Spleen (tissue), 11 donors: ENCODE measurements at regions not wholly inside any gene's neighbourhood (a gene's known extent, or its start where the extent isn't known, plus 50 kb on each side); places are given as distances from the start of the nearest gene placed in this dataset.

ENCODE experiments used
- DNase-seq: peaks from one replicate; pipeline ENCODE4 v3.0.0-alpha.2; 2020
- H3K27ac ChIP-seq, 8 donors: fragments of 200-600 bp; sonication (generic) in 7 of 8; 1 replicate in 4 of 8; 2 replicates in 4 of 8; pipeline versions ENCODE4 v1.5.0 to v1.8.0; 2016 to 2021; ENCODE audit warnings: inconsistent platforms in 4 of 8, mild to moderate bottlenecking in 4 of 8, moderate library complexity in 1 of 8
- H3K27me3 ChIP-seq, 7 donors: fragments of 200-600 bp; sonication (generic) in 6 of 7; replicated peaks in 1 of 7; 1 replicate in 4 of 7; 2 replicates in 3 of 7; pipeline versions ENCODE4 v1.5.0 to v1.8.0; 2016 to 2021; ENCODE audit warnings: inconsistent platforms in 3 of 7, mild to moderate bottlenecking in 1 of 7
- H3K36me3 ChIP-seq, 6 donors: fragments of 200-600 bp; sonication (generic) in 5 of 6; 1 replicate in 4 of 6; 2 replicates in 2 of 6; pipeline versions ENCODE4 v1.5.0 to v1.8.0; 2016 to 2021; ENCODE audit warnings: inconsistent platforms in 2 of 6
- H3K4me1 ChIP-seq, 6 donors: fragments of 200-600 bp; sonication (generic) in 5 of 6; 1 replicate in 3 of 6; 2 replicates in 3 of 6; pipeline versions ENCODE4 v1.5.0 to v1.8.0; 2016 to 2021; ENCODE audit warnings: inconsistent platforms in 3 of 6
- H3K4me3 ChIP-seq, 8 donors: fragments of 200-600 bp; sonication (generic) in 7 of 8; 1 replicate in 4 of 8; 2 replicates in 4 of 8; pipeline versions ENCODE4 v1.5.0 to v1.8.0; 2016 to 2021; ENCODE audit warnings: inconsistent platforms in 4 of 8, mild to moderate bottlenecking in 4 of 8, moderate library complexity in 2 of 8
- H3K9me3 ChIP-seq, 8 donors: fragments of 200-600 bp; sonication (generic) in 7 of 8; 1 replicate in 4 of 8; 2 replicates in 4 of 8; pipeline versions ENCODE4 v1.5.0 to v1.8.0; 2016 to 2021; ENCODE audit warnings: inconsistent platforms in 4 of 8
- CTCF ChIP-seq, 11 experiments: fragments of 200-600 bp in 7 of 11; fragments of 450-650 bp in 4 of 11; sonication (generic) in 4 of 11; IDR thresholded peaks in 8 of 11; conservative IDR thresholded peaks in 3 of 11; 1 replicate in 7 of 11; 2 replicates in 4 of 11; pipeline versions ENCODE4 v1.4.0 to v1.8.0; 2016 to 2021; ENCODE audit warnings: antibody characterized with exemption in 11 of 11, inconsistent platforms in 4 of 11, mild to moderate bottlenecking in 1 of 11
- POLR2A ChIP-seq, 3 donors: fragments of 450-650 bp; IDR thresholded peaks; one replicate each; pipeline ENCODE4 v1.5.1; 2017; ENCODE audit warnings: antibody characterized with exemption in 3 of 3, mild to moderate bottlenecking in 1 of 3
- POLR2AphosphoS5 ChIP-seq, 3 donors: sonication (generic); formaldehyde crosslinking; IDR thresholded peaks; one replicate each; pipeline ENCODE4 v1.5.1; 2017; ENCODE audit warnings: antibody characterized with exemption in 3 of 3
- WGBS, 5 donors: extraction: QIAGEN DNeasy Blood & Tissue Kit in 3 of 5; methylation state at CpG; one replicate each; pipeline versions ENCODE4 v1.1.5 to v1.1.7; 2013 to 2018; 5-methylcytosine and 5-hydroxymethylcytosine counted together
- intact Hi-C: fragments of 100-400 bp; cut with DNase I; formaldehyde crosslinking; loops from one replicate; pipeline ENCODE4 v1.15.0; 2023; ENCODE audit warnings: low total_unique reads
- donor health status: healthy with polysubstance abuse.
- donor health status: DM: no; HTN: no; CAD: no; lungs with moderate emphysema.
- donor health status: DM: no; HTN: no; CAD: no.
- donor health status: Bipolar disorder and iron deficiency.
- donor health status: healthy.
- donor health status: DM: no; HTN: no; CAD: no.
- donor health status: DM: yes; HTN: yes; CAD: no.

GRCh38 chr7:15855525-15856109, 169.1 kb upstream of the MEOX2 start:
- WGBS, 5 donors = 89 to 95% (median 92%) methylated on average over 6 of the region's 6 CpGs
- H3K27ac ChIP-seq = no peak overlapping the region
- no peaks in the 10 kb centered on the region for H3K27me3 ChIP-seq
- H3K4me3 ChIP-seq = no peak overlapping the region
- H3K9me3 ChIP-seq = peaks cover 0 to 9% (median 0%) of the 10 kb centered on the region in 8 donors
- H3K36me3 ChIP-seq = no peaks in the 10 kb centered on the region
- DNase-seq = no peak
- TF ChIP-seq CTCF (IDR thresholded peaks at IDR 0.05 in 8 of 11, conservative IDR thresholded peaks at IDR 0.05 in 3 of 11) (no peak), POLR2AphosphoS5 (IDR thresholded peaks at IDR 0.05) (no peak), POLR2A (IDR thresholded peaks at IDR 0.05) (no peak)
- intact Hi-C loops = no loop called here
- no peaks in the 10 kb centered on the region for H3K4me1 ChIP-seq

- no peak overlapping the region for H3K4me3 ChIP-seq
- no peaks in the 10 kb centered on the region for H3K4me1 ChIP-seq
- H3K9me3 ChIP-seq = peaks cover 0 to 9% (median 0%) of the 10 kb centered on the region in 8 donors
- no peaks in the 10 kb centered on the region for H3K27me3 ChIP-seq
- DNase-seq = no peak
- intact Hi-C loops = no loop called here
- no peak overlapping the region for H3K27ac ChIP-seq
- no peaks in the 10 kb centered on the region for H3K36me3 ChIP-seq
- no peak for TF ChIP-seq CTCF (IDR thresholded peaks at IDR 0.05 in 8 of 11, conservative IDR thresholded peaks at IDR 0.05 in 3 of 11)
- TF ChIP-seq POLR2AphosphoS5 (IDR thresholded peaks at IDR 0.05) = no peak
- no peak for TF ChIP-seq POLR2A (IDR thresholded peaks at IDR 0.05)
- WGBS, 5 donors = 74 to 94% (median 87%) methylated on average over 4 of the region's 4 CpGs
Observed at GRCh38 chr7:15854841-15855524, 168.5 kb upstream of the MEOX2 start.

GRCh38 chr7:15853832-15854470, 167.5 kb upstream of the MEOX2 start:
- 29 to 53% (median 48%) methylated on average over 2 of the region's 2 CpGs for WGBS, 5 donors
- Histone ChIP-seq H3K4me3 (no peak overlapping the region), H3K36me3 (no peaks in the 10 kb centered on the region), H3K9me3 (peaks cover 0 to 7% (median 0%) of the 10 kb centered on the region in 8 donors), H3K4me1 (no peaks in the 10 kb centered on the region), H3K27me3 (no peaks in the 10 kb centered on the region), H3K27ac (no peak overlapping the region)
- TF ChIP-seq CTCF (IDR thresholded peaks at IDR 0.05 in 8 of 11, conservative IDR thresholded peaks at IDR 0.05 in 3 of 11) (no peak), POLR2AphosphoS5 (IDR thresholded peaks at IDR 0.05) (no peak), POLR2A (IDR thresholded peaks at IDR 0.05) (no peak)
- no peak for DNase-seq
- intact Hi-C loops = no loop called here

- Histone ChIP-seq H3K4me1 (no peaks in the 10 kb centered on the region), H3K4me3 (no peak overlapping the region), H3K27ac (no peak overlapping the region), H3K36me3 (no peaks in the 10 kb centered on the region), H3K9me3 (no peaks in the 10 kb centered on the region), H3K27me3 (no peaks in the 10 kb centered on the region)
- intact Hi-C loops = no loop called here
- no peak for DNase-seq
- WGBS, 5 donors = 74 to 92% (median 85%) methylated on average over 6 of the region's 6 CpGs
- TF ChIP-seq CTCF (IDR thresholded peaks at IDR 0.05 in 8 of 11, conservative IDR thresholded peaks at IDR 0.05 in 3 of 11) (no peak), POLR2AphosphoS5 (IDR thresholded peaks at IDR 0.05) (no peak), POLR2A (IDR thresholded peaks at IDR 0.05) (no peak)
Observed at GRCh38 chr7:15851201-15851600, 164.7 kb upstream of the MEOX2 start.
